Osteocyte (in vitro differentiated cells): ENCODE measurements at regions not wholly inside any gene's neighbourhood (a gene's known extent, or its start where the extent isn't known, plus 50 kb on each side); places are given as distances from the start of the nearest gene placed in this dataset.

Source experiments
- DNase-seq: peaks from one replicate; pipeline ENCODE4 v3.0.0; 2021; ENCODE audit warnings: mixed read lengths; ENCODE audit not compliant: unreplicated experiment; ENCODE audit errors: extremely low spot score
- H3K27ac Mint-ChIP-seq: one replicate; pipeline ENCODE4 v1.8.0; 2021; ENCODE audit warnings: mild to moderate bottlenecking, mixed read lengths; ENCODE audit not compliant: unreplicated experiment
- H3K27me3 Mint-ChIP-seq: one replicate; pipeline ENCODE4 v1.8.0; 2021; ENCODE audit warnings: mixed read lengths; ENCODE audit not compliant: unreplicated experiment
- H3K36me3 Mint-ChIP-seq: one replicate; pipeline ENCODE4 v1.8.0; 2021; ENCODE audit warnings: mixed read lengths; ENCODE audit not compliant: unreplicated experiment
- H3K4me1 Mint-ChIP-seq: one replicate; pipeline ENCODE4 v1.8.0; 2021; ENCODE audit warnings: mixed read lengths; ENCODE audit not compliant: unreplicated experiment
- H3K4me3 Mint-ChIP-seq: one replicate; pipeline ENCODE4 v1.8.0; 2021; ENCODE audit warnings: mild to moderate bottlenecking, moderate library complexity, mixed read lengths; ENCODE audit not compliant: unreplicated experiment
- H3K9me3 Mint-ChIP-seq: one replicate; pipeline ENCODE4 v1.8.0; 2021; ENCODE audit warnings: mixed read lengths; ENCODE audit not compliant: unreplicated experiment
- CTCF ChIP-seq: fragments of 200-600 bp; sonication (generic); IDR thresholded peaks from 2 replicates; pipeline ENCODE4 v1.5.0; 2021; ENCODE audit warnings: antibody characterized with exemption, mild to moderate bottlenecking, moderate library complexity

- Mint-ChIP-seq H3K27ac (no peak overlapping the region), H3K9me3 (no peaks in the 10 kb centered on the region), H3K4me1 (peaks cover 20% of the 10 kb centered on the region), H3K36me3 (no peaks in the 10 kb centered on the region), H3K27me3 (no peaks in the 10 kb centered on the region), H3K4me3 (no peak overlapping the region)
- no peak for DNase-seq
- TF ChIP-seq CTCF: no peak
Measured at GRCh38 chr5:82354543-82354942, 76.4 kb upstream of the RPS23 start.

GRCh38 chr5:82353522-82353921 lies 75.4 kb upstream of the RPS23 start:
- Mint-ChIP-seq H3K9me3 (no peaks in the 10 kb centered on the region), H3K4me1 (peaks cover 29% of the 10 kb centered on the region), H3K27me3 (no peaks in the 10 kb centered on the region)

GRCh38 chr5:82352146-82352791 lies 74.1 kb upstream of the RPS23 start:
- H3K4me3 Mint-ChIP-seq: no peak overlapping the region
- H3K27me3 Mint-ChIP-seq: no peaks in the 10 kb centered on the region
- no peaks in the 10 kb centered on the region for H3K36me3 Mint-ChIP-seq
- DNase-seq: no peak
- no peaks in the 10 kb centered on the region for H3K9me3 Mint-ChIP-seq
- no peak for TF ChIP-seq CTCF
- H3K4me1 Mint-ChIP-seq: peaks cover 41% of the 10 kb centered on the region
- H3K27ac Mint-ChIP-seq: peak overlapping the region; percentile 31

More at GRCh38 chr5:82353522-82353921, 75.4 kb upstream of the RPS23 start:
- DNase-seq: no peak
- no peak overlapping the region for H3K27ac Mint-ChIP-seq
- H3K4me3 Mint-ChIP-seq: no peak overlapping the region
- no peak for TF ChIP-seq CTCF
- no peaks in the 10 kb centered on the region for H3K36me3 Mint-ChIP-seq

GRCh38 chr5:82351754-82352145 lies 73.6 kb upstream of the RPS23 start:
- no peak for DNase-seq
- Mint-ChIP-seq H3K27me3 (no peaks in the 10 kb centered on the region), H3K4me3 (no peak overlapping the region), H3K36me3 (no peaks in the 10 kb centered on the region), H3K27ac (peak overlapping the region; percentile 50), H3K4me1 (peaks cover 45% of the 10 kb centered on the region), H3K9me3 (no peaks in the 10 kb centered on the region)
- peak; percentile 77 for TF ChIP-seq CTCF

- H3K27ac Mint-ChIP-seq: peak overlapping the region; percentile 50
- DNase-seq: no peak
- no peaks in the 10 kb centered on the region for H3K27me3 Mint-ChIP-seq
- no peak overlapping the region for H3K4me3 Mint-ChIP-seq
- no peaks in the 10 kb centered on the region for H3K36me3 Mint-ChIP-seq
- H3K4me1 Mint-ChIP-seq: peaks cover 49% of the 10 kb centered on the region
- no peak for TF ChIP-seq CTCF
- no peaks in the 10 kb centered on the region for H3K9me3 Mint-ChIP-seq
Measured at GRCh38 chr5:82351297-82351696, 73.1 kb upstream of the RPS23 start.
